Neural crest cell (in vitro differentiated cells): ENCODE measurements at regions not wholly inside any gene's neighbourhood (a gene's known extent, or its start where the extent isn't known, plus 50 kb on each side); places are given as distances from the start of the nearest gene placed in this dataset.

Experiments
- DNase-seq: peaks from one replicate; pipeline ENCODE4 v3.0.0; 2021; ENCODE audit warnings: low read depth, mixed read lengths, low spot score
- H3K27ac Mint-ChIP-seq: one replicate; pipeline ENCODE4 v1.8.0; 2021; ENCODE audit warnings: mild to moderate bottlenecking, mixed read lengths; ENCODE audit not compliant: unreplicated experiment
- H3K27me3 Mint-ChIP-seq: 2 replicates; pipeline ENCODE4 v1.8.0; 2021; ENCODE audit warnings: low read depth, mild to moderate bottlenecking, mixed read lengths
- H3K36me3 Mint-ChIP-seq: 2 replicates; pipeline ENCODE4 v1.8.0; 2021; ENCODE audit warnings: low read depth, mild to moderate bottlenecking, mixed read lengths
- H3K4me1 Mint-ChIP-seq: 2 replicates; pipeline ENCODE4 v1.8.0; 2021; ENCODE audit warnings: mixed read lengths
- H3K4me3 Mint-ChIP-seq: one replicate; pipeline ENCODE4 v1.8.0; 2021; ENCODE audit warnings: mild to moderate bottlenecking, mixed read lengths
- H3K9me3 Mint-ChIP-seq: 2 replicates; pipeline ENCODE4 v1.8.0; 2021; ENCODE audit warnings: mixed read lengths
- TF ChIP-seq, protein P1 (sequence below): fragments of 200-600 bp; sonication (generic); conservative IDR thresholded peaks from 2 replicates; pipeline ENCODE4 v1.5.0; 2021; ENCODE audit warnings: antibody characterized with exemption, mild to moderate bottlenecking

- Mint-ChIP-seq H3K27me3 (no peaks in the 10 kb centered on the region), H3K9me3 (peaks cover 17% of the 10 kb centered on the region), H3K4me1 (peaks cover 12% of the 10 kb centered on the region), H3K27ac (no peak overlapping the region), H3K4me3 (no peak overlapping the region), H3K36me3 (peaks cover 10% of the 10 kb centered on the region)
- TF ChIP-seq, protein P1, sequence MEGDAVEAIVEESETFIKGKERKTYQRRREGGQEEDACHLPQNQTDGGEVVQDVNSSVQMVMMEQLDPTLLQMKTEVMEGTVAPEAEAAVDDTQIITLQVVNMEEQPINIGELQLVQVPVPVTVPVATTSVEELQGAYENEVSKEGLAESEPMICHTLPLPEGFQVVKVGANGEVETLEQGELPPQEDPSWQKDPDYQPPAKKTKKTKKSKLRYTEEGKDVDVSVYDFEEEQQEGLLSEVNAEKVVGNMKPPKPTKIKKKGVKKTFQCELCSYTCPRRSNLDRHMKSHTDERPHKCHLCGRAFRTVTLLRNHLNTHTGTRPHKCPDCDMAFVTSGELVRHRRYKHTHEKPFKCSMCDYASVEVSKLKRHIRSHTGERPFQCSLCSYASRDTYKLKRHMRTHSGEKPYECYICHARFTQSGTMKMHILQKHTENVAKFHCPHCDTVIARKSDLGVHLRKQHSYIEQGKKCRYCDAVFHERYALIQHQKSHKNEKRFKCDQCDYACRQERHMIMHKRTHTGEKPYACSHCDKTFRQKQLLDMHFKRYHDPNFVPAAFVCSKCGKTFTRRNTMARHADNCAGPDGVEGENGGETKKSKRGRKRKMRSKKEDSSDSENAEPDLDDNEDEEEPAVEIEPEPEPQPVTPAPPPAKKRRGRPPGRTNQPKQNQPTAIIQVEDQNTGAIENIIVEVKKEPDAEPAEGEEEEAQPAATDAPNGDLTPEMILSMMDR = no peak
- no peak for DNase-seq
Observed at GRCh38 chr11:69553416-69554357, 72.2 kb downstream of the LINC01488 start.

DNA sequence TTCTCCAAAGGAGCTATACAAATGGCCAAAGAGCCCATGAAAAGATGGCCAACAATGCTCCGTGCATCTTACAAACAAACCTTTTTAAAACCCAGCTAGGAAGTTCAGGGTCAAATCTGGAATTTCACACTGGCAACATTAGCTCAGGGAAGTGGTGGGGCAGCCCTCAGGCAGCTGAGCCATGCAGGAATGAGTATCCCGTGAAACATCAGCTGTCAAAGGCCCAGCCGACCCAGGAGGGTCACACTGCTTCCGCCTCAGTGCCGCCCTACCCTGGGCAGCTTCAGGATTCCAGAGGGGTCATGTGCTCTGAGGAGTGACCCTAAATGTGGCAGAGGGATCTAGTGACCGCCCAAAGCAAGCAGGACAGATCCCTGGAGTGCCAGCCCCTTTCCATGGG is 73.4 kb downstream of the LINC01488 start:
- Mint-ChIP-seq H3K9me3 (peaks cover 10% of the 10 kb centered on the region), H3K4me3 (no peak overlapping the region), H3K4me1 (peaks cover 19% of the 10 kb centered on the region), H3K27ac (no peak overlapping the region), H3K27me3 (no peaks in the 10 kb centered on the region), H3K36me3 (peaks cover 3% of the 10 kb centered on the region)
- no peak for DNase-seq
- TF ChIP-seq, protein P1 = no peak

GRCh38 chr11:69557266-69557665 is 75.8 kb downstream of the LINC01488 start:
- H3K36me3 Mint-ChIP-seq = no peaks in the 10 kb centered on the region
- peaks cover 19% of the 10 kb centered on the region for H3K4me1 Mint-ChIP-seq
- H3K27ac Mint-ChIP-seq = no peak overlapping the region
- TF ChIP-seq, protein P1 = no peak
- no peaks in the 10 kb centered on the region for H3K9me3 Mint-ChIP-seq
- DNase-seq = no peak
- H3K27me3 Mint-ChIP-seq = no peaks in the 10 kb centered on the region
- no peak overlapping the region for H3K4me3 Mint-ChIP-seq

GRCh38 chr11:69558519-69558941 is 77.1 kb downstream of the LINC01488 start:
- TF ChIP-seq, protein P1 = no peak
- Mint-ChIP-seq H3K27me3 (no peaks in the 10 kb centered on the region), H3K9me3 (peaks cover 3% of the 10 kb centered on the region), H3K4me1 (peaks cover 19% of the 10 kb centered on the region), H3K27ac (no peak overlapping the region), H3K36me3 (no peaks in the 10 kb centered on the region), H3K4me3 (no peak overlapping the region)
- DNase-seq = no peak

GRCh38 chr11:69559181-69559580 is 77.7 kb downstream of the LINC01488 start:
- TF ChIP-seq, protein P1 = no peak
- no peak overlapping the region for H3K4me3 Mint-ChIP-seq
- H3K27me3 Mint-ChIP-seq = no peaks in the 10 kb centered on the region
- no peak for DNase-seq
- peaks cover 19% of the 10 kb centered on the region for H3K4me1 Mint-ChIP-seq
- peaks cover 3% of the 10 kb centered on the region for H3K9me3 Mint-ChIP-seq
- no peaks in the 10 kb centered on the region for H3K36me3 Mint-ChIP-seq
- H3K27ac Mint-ChIP-seq = no peak overlapping the region
